OCI-LY3 (cell line): ENCODE measurements at regions not wholly inside any gene's neighbourhood (a gene's known extent, or its start where the extent isn't known, plus 50 kb on each side); places are given as distances from the start of the nearest gene placed in this dataset.

Experiments
- H2AFZ ChIP-seq: fragments of 200-600, 300-600 bp; shearing (Covaris generic); 2 replicates; pipeline ENCODE4 v1.6.0; 2014; ENCODE audit warnings: antibody characterized with exemption, low read depth, low read length
- H3K27ac ChIP-seq: fragments of 200-600, 300-600 bp; sonication (generic); 2 replicates; pipeline ENCODE4 v1.5.1; 2014; ENCODE audit warnings: mild to moderate bottlenecking, low read length, moderate library complexity, mixed read lengths
- H3K27me3 ChIP-seq: fragments of 200-600, 300-600 bp; sonication (generic); 2 replicates; pipeline ENCODE4 v1.6.1; 2014; ENCODE audit warnings: low read depth, low read length, mixed read lengths
- H3K36me3 ChIP-seq: fragments of 200-600, 300-600 bp; sonication (generic); replicated peaks from 2 replicates; pipeline ENCODE3; 2014; ENCODE audit warnings: low read depth, low read length, mixed read lengths
- H3K4me1 ChIP-seq: fragments of 300-600, 200-600 bp; sonication (generic); 2 replicates; pipeline ENCODE4 v1.6.1; 2014; ENCODE audit warnings: low read length, mixed read lengths
- H3K4me2 ChIP-seq: fragments of 200-600, 300-600 bp; sonication (generic); 2 replicates; pipeline ENCODE4 v1.6.1; 2014; ENCODE audit warnings: low read length, mixed read lengths
- H3K4me3 ChIP-seq: fragments of 300-600, 200-600 bp; sonication (generic); 2 replicates; pipeline ENCODE4 v1.5.1; 2014; ENCODE audit warnings: antibody characterized with exemption, mild to moderate bottlenecking, low read length, moderate library complexity
- H3K79me2 ChIP-seq: fragments of 300-600, 200-600 bp; shearing (Covaris generic); 2 replicates; pipeline ENCODE4 v1.6.1; 2014; ENCODE audit warnings: mild to moderate bottlenecking, low read length, mixed read lengths
- H3K9ac ChIP-seq: fragments of 300-600, 200-600 bp; shearing (Covaris generic); 2 replicates; pipeline ENCODE4 v1.6.0; 2014; ENCODE audit warnings: mild to moderate bottlenecking, low read length, moderate library complexity
- H3K9me3 ChIP-seq: fragments of 200-600, 300-600 bp; shearing (Covaris generic); 2 replicates; pipeline ENCODE4 v1.6.1; 2014; ENCODE audit warnings: low read length, mixed read lengths; ENCODE audit not compliant: insufficient read depth
- H4K20me1 ChIP-seq: fragments of 200-600, 300-600 bp; sonication (generic); 2 replicates; pipeline ENCODE4 v1.6.1; 2016; ENCODE audit warnings: low read length, mixed read lengths; ENCODE audit not compliant: insufficient read depth
- CTCF ChIP-seq: fragments of 200-600, 300-600 bp; sonication (generic); IDR thresholded peaks from 2 replicates; pipeline ENCODE4 v1.5.1; 2014; ENCODE audit warnings: antibody characterized with exemption, low read length, low read depth
- EZH2phosphoT487 ChIP-seq: fragments of 200-600 bp; shearing (Covaris generic); IDR thresholded peaks from 2 replicates; pipeline ENCODE4 v1.6.1; 2018; ENCODE audit warnings: antibody characterized with exemption, mixed run types, low read depth

GRCh38 chr14:87261621-87262020 lies 731.4 kb downstream of the GALC start:
- H3K27ac ChIP-seq = no peak overlapping the region
- H3K9me3 ChIP-seq = no peaks in the 10 kb centered on the region

DNA sequence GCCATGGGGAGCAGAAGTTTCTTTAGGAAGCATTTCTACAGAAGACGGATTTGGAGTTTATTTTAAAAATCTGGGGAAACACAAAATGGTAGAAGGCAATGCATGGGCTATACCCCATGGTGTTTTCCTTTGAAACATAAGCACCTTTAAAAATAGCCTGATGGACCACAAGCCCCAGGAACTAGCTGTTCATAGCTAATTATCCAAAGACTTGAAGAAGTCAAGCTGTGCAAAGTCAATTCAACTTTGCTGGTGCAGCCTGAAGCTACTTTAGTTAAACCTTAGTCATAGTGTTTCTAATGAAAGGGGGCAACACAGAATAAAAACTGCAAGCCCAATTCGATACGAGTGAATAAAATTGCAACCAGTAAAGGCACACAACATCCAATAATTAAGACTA lies 732.5 kb downstream of the GALC start:
- TF ChIP-seq EZH2phosphoT487 = no peak
- TF ChIP-seq CTCF = no peak
- H3K27me3 ChIP-seq = no peaks in the 10 kb centered on the region
- H3K9ac ChIP-seq = no peak overlapping the region
- H3K27ac ChIP-seq = no peak overlapping the region
- H3K36me3 ChIP-seq = no peaks in the 10 kb centered on the region
- no peaks in the 10 kb centered on the region for H3K9me3 ChIP-seq
- no peak overlapping the region for H3K4me2 ChIP-seq
- no peak overlapping the region for H2AFZ ChIP-seq
- H3K4me1 ChIP-seq = no peaks in the 10 kb centered on the region
- no peaks in the 10 kb centered on the region for H4K20me1 ChIP-seq
- H3K79me2 ChIP-seq = no peaks in the 10 kb centered on the region
- no peak overlapping the region for H3K4me3 ChIP-seq

More at GRCh38 chr14:87261621-87262020, 731.4 kb downstream of the GALC start:
- Histone ChIP-seq H3K4me2 (no peak overlapping the region), H2AFZ (no peak overlapping the region), H3K79me2 (no peaks in the 10 kb centered on the region), H3K27me3 (no peaks in the 10 kb centered on the region), H3K9ac (no peak overlapping the region), H3K4me1 (no peaks in the 10 kb centered on the region), H4K20me1 (no peaks in the 10 kb centered on the region), H3K4me3 (no peak overlapping the region), H3K36me3 (no peaks in the 10 kb centered on the region)
- no peak for TF ChIP-seq EZH2phosphoT487
- no peak for TF ChIP-seq CTCF

GRCh38 chr14:87257421-87257820 lies 735.6 kb downstream of the GALC start:
- no peak for TF ChIP-seq CTCF
- TF ChIP-seq EZH2phosphoT487 = no peak

GRCh38 chr14:87255058-87255457 lies 737.9 kb downstream of the GALC start:
- H4K20me1 ChIP-seq = no peaks in the 10 kb centered on the region
- H3K36me3 ChIP-seq = no peaks in the 10 kb centered on the region
- H3K27ac ChIP-seq = no peak overlapping the region
- no peaks in the 10 kb centered on the region for H3K9me3 ChIP-seq
- H3K4me2 ChIP-seq = no peak overlapping the region
- H3K9ac ChIP-seq = no peak overlapping the region
- no peak overlapping the region for H2AFZ ChIP-seq
- H3K27me3 ChIP-seq = no peaks in the 10 kb centered on the region
- TF ChIP-seq CTCF (no peak), EZH2phosphoT487 (no peak)
- no peak overlapping the region for H3K4me3 ChIP-seq
- H3K4me1 ChIP-seq = peaks cover 8% of the 10 kb centered on the region; the same call in 1 of the 2 replicates
- H3K79me2 ChIP-seq = no peaks in the 10 kb centered on the region

More at GRCh38 chr14:87257421-87257820, 735.6 kb downstream of the GALC start:
- no peaks in the 10 kb centered on the region for H3K36me3 ChIP-seq
- no peak overlapping the region for H3K9ac ChIP-seq
- H3K4me2 ChIP-seq = no peak overlapping the region
- no peaks in the 10 kb centered on the region for H4K20me1 ChIP-seq
- H3K79me2 ChIP-seq = no peaks in the 10 kb centered on the region
- H3K4me3 ChIP-seq = no peak overlapping the region
- H3K27ac ChIP-seq = no peak overlapping the region
- no peaks in the 10 kb centered on the region for H3K27me3 ChIP-seq
- H3K9me3 ChIP-seq = no peaks in the 10 kb centered on the region
- H3K4me1 ChIP-seq = peaks cover 8% of the 10 kb centered on the region; the same call in 1 of the 2 replicates
- no peak overlapping the region for H2AFZ ChIP-seq
